ENCODE measurements at regions not wholly inside any gene's neighbourhood (a gene's known extent, or its start where the extent isn't known, plus 50 kb on each side); places are given as distances from the start of the nearest gene placed in this dataset.
A peak's percentile ranks its signal among the peaks of the same experiment; 100 is the strongest.

GRCh38 chr3:153649286-153649839, 471.8 kb upstream of the ARHGEF26 start:
- no peak for DNase-seq (ENCODE audit: low read depth in 2 of 2)

GRCh38 chr3:153652076-153652475, 469.1 kb upstream of the ARHGEF26 start:
- peak in 1 of 2 donors; percentile 3 for DNase-seq (ENCODE audit: low read depth in 2 of 2)

- no peak for DNase-seq (ENCODE audit: low read depth in 2 of 2)
Measured at GRCh38 chr3:153657046-153657445, 464.1 kb upstream of the ARHGEF26 start.

GRCh38 chr3:153657461-153657860, 463.7 kb upstream of the ARHGEF26 start:
- DNase-seq (ENCODE audit: low read depth in 2 of 2), result no peak

DNA sequence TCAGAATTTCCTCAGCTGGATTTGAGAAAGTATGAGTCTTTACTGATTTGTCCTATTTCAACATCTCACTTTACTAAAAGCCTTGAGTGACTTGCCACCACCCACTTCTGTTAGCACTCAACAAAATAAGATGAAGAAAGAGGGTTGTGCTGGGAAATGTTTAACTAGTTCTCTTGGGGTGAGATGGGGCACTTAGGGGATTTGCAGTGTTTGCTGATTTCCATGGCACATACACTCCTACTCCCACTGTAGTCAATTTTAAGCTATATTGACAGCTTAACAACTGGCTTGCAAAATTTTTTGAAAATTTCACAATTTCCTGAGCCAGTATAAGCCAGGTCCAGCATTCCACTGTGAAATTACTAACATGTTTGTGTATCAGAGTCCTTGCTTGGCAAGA, 463.1 kb upstream of the ARHGEF26 start:
- peak in 1 of 2 donors; percentile 1 for DNase-seq (ENCODE audit: low read depth in 2 of 2)

DNA sequence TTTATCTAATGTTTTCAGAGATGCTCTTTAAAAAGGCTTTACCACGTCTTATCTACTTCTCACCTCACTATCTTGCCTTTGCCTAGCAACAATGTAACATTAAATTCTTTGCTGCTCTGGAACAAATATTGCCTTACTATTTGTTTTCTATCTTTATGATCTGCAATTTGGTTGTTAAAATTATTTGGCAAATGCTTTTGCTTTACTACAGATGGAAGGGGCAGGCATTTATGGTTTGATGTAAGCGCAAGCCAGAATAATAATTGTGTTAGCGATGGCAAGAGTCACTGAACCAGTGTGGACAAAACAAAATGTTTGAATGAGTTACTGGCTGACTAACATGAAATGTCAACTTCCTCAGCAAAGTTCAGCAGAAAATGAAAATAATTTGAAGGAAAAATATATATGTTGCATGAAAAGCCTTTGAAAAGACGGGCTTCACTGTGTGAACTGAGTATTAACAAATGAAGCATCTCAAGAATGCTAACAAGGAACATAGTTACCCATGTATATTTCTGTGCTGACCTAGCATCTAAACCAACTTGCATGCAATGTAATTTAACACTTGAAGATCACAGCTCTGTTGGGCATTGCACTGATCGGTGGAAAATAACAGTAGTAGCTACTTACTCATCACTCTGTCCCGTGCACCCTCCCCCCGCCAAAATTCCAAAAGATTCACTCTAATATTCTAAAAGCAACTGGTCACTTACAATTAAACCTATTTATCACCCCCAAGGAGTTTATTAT, 454.0 kb upstream of the ARHGEF26 start:
- no peak for DNase-seq (ENCODE audit: low read depth in 2 of 2)

GRCh38 chr3:153669527-153669926, 451.7 kb upstream of the ARHGEF26 start:
- no peak for DNase-seq (ENCODE audit: low read depth in 2 of 2)

- DNase-seq (ENCODE audit: low read depth in 2 of 2), result no peak
Measured at GRCh38 chr3:153670577-153670976, 450.6 kb upstream of the ARHGEF26 start.

DNA sequence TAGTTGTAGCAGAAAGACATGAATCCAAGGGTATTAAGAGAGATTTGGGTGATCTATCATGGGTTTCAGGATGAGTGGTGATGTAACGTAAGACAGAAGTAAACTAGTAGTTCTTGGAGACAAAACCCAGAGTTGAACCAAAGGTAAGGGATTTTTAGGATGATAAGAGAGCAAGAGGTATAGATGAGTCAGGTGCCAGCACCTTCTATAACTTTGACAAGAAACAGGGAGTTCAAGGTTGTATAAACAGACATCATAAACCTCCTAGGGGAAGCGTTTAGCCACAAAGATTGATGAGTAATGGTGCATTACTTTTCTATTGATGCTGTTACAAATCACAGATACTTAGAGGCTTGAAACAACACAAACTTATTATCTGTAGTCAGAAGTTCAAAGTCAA, 447.3 kb upstream of the ARHGEF26 start:
- no peak for DNase-seq (ENCODE audit: low read depth in 2 of 2)

DNA sequence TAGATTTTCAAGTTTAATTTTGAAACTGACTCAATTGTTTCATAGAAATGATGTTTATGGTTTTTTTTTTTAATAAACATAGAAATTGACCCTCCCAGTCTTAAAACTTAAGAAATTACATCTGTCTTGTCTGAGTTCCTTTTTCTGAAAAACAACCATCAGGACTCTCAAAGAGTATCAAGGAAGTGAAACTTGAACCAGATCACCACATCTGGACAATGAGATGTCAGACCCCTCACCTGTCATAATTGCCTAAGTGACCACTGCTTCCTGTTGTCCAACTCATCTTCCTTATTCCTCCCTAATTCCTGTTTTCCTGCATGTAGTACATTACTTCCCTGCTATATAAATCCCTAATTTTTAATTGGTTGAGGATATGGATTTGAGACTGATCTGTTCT, 441.5 kb upstream of the ARHGEF26 start:
- no peak for DNase-seq (ENCODE audit: low read depth in 2 of 2)

DNA sequence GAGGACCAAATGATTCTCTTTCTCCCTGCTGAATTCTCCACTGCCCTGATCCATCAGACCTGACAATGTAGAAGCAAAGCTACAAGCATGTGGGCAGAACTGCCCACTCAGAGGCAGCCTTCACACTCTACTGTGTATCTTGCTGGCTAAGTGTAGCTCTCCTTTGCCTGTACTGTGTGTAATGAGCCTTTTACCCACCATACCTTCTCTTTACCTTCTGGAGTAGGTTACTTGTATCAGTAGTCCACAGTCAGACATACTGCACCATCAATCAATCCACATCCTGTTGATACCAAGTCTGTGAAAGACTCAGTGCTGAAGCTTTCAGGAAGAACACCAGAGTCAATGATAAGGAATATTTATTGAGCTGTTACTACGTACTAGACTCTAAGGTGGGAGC, 440.7 kb upstream of the ARHGEF26 start:
- DNase-seq (ENCODE audit: low read depth in 2 of 2), result no peak

DNA sequence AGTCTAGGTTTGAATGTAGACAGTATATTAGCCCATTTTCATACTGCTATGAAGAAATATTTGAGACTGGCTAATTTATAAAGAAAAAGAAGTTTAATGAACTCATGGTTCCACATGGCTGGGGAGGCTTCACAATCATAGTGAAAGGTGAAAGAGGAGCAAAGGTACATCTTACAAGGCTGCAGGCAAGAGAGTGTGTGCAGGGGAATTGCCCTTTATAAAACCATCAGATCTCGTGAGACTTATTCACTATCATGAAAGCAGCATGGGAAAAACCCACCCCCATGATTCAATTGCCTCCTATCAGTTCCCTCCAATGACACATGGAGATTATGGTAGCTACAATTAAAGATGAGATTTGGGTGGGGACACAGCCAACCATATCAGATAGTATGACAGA, 440.1 kb upstream of the ARHGEF26 start:
- no peak for DNase-seq (ENCODE audit: low read depth in 2 of 2)

DNA sequence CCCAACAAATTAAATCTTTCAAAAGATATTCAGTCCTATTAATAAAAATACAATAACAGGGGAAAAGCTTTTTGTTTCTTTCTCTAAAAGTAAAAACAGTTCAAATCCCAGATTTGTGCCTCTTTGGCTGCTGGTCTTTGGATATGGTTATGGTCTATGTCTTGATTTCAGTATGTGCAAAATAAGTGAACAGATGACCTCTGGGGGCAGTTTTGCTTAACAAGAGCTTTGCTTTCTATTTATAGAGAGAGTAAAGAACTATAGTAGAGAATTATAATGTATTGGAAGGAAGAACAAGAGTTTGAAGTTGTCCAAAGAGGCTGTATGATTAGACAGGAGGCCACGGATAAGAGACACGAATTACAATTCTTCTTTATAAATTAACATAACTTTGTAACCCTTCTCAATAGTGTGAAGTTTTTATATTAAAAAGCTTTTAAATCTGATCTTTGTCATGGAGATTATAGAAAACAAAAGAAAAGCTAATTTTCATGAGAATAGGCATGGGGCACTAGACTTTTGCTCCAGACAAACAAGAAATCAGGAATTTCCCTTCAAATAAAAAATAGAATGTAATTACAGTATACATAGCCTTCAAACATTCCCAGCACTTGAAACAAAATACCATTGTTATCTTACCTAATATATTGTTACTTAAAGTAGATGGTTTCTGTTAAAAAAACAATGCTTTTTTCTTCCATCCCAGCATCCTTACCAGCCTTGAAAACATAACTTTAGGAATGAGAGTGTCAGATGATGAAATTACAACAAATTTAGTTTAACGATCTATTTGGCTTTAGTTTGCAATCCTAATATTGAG, 432.7 kb upstream of the ARHGEF26 start:
- DNase-seq (ENCODE audit: low read depth in 2 of 2), result peak in 1 of 2 donors; percentile 2

DNA sequence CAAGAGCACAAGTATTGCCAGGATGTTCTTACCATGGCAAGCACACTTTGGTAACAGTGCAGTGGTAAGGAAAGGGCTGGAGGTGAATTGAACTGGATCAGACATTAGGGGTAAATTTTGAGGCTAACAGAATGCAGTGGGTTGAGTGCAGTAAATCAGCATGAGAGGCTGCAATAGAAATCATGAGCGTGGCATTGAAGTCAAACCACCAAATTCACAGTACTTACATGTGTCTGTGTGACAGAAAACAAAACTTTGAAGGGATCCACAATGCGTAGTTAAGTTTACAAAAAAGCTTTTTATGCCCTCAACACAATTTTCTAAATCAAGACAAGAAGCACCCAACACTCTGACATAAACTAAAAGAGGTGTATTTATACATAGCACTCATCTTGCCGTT, 428.0 kb upstream of the ARHGEF26 start:
- DNase-seq (ENCODE audit: low read depth in 2 of 2), result no peak

- DNase-seq (ENCODE audit: low read depth in 2 of 2), result no peak
Measured at GRCh38 chr3:153702106-153702505, 419.1 kb upstream of the ARHGEF26 start.

GRCh38 chr3:153704115-153704514, 417.1 kb upstream of the ARHGEF26 start:
- DNase-seq (ENCODE audit: low read depth in 2 of 2), result no peak

DNA sequence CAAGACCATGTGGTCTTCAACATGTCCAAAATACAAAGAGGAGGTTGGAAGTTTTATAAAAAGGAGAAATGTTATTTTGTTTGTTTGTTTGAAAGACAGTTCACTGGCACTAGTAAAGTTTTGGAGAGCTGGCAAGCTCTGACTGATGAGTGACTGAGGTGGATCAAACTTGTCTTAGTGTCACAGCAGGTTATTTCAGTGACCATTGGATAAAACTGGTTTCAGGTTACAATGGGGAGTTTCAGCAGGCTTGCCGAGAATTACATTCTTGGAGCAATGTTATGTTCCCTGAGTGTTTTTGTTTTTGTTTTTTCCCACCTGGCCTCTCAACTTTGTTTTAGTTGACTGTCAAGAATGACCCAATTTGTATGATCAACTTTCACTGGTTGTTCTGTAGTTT, 414.5 kb upstream of the ARHGEF26 start:
- DNase-seq (ENCODE audit: low read depth in 2 of 2), result no peak

DNA sequence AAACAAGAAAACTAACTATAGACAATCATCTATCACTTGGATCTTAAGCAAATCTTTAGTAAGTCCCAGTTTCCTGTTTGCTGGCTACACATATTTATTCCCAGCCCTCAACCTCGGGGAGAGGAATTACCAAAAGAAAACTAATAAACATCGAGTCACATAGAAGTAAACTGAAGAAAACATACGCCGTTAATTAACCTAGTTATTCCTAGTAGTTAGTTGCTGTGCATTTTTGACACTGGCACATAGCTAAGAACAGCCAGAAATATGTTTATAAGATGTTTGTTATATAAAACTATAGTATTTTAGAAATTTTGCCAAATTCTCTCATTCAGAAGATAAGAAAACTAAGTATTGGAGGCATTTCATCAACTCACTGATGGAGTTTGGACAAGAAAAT, 407.2 kb upstream of the ARHGEF26 start:
- no peak for DNase-seq (ENCODE audit: low read depth in 2 of 2)

- DNase-seq (ENCODE audit: low read depth in 2 of 2), result no peak
Measured at GRCh38 chr3:153714588-153715290, 406.5 kb upstream of the ARHGEF26 start.

DNA sequence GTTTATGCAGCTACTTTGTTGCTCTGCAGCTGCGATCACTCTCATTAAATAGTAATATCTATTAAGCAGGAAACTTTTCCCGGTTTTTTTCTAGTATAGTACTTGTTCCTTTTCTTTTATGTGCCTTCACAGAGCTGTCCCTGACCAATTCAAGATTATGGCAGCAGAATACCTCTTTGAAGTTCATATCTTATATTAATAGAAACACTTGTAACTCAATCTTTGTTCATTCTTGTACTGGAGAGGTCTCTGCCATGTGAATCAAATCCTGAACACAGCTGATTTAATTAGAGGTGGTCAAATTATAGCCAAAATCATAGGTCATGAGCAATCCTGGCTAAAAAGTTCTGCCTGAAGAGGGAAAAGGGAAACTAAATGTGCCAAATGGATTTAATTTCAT, 399.0 kb upstream of the ARHGEF26 start:
- no peak for DNase-seq (ENCODE audit: low read depth in 2 of 2)

DNA sequence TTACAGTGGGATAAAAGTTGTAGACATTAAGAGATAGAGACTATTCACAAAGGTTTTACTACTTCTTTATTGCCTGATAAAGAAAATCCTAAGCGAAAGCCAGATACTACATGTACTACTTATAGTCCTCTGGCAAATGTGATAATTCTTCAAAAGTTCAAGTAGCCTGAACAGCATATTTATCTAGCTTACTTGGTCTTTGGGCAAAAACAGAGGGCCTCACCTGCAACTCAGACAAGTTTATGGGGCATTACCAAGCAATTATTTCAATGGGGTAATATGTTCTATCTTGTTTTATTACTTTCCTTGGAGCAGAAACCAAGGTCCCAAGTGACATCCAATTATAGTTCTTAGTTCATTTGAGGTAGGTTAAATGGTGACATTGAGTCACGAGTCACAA, 390.1 kb upstream of the ARHGEF26 start:
- no peak for DNase-seq (ENCODE audit: low read depth in 2 of 2)
